ENCODE measurements at regions not wholly inside any gene's neighbourhood (a gene's known extent, or its start where the extent isn't known, plus 50 kb on each side); places are given as distances from the start of the nearest gene placed in this dataset.
"Not testable (repeated sequence)": the region's sequence is repeated elsewhere in the genome, so short reads cannot be mapped to it uniquely, and the experiment has no call there.

DNA sequence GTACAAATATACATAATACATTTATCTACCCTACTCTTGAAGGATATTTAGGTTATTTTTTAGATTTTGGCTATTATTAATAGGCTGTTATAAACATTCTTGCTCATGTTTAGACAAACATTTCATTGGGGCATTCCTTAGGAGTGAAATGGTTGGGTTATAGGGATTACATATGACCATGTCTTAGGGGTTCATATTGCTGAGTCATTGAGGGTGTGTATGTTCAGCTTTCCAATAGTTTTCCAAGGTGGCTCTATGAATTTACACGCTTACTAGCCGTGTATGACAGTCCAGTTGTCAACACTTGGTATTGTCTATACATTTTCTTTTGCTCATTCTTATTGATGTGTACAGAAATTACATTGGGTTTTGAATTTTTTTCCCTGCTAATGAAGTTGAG is 125.8 kb downstream of the OXSM start:
- H3K4me1 ChIP-seq = no peaks in the 10 kb centered on the region
- WGBS, 2 donors = 96 to 100% methylated on average over 2 of the region's 2 CpGs
- no peaks in the 10 kb centered on the region for H3K27me3 ChIP-seq
- H3K36me3 ChIP-seq = no peaks in the 10 kb centered on the region
- no peak for TF ChIP-seq POLR2A (IDR thresholded peaks at IDR 0.05)
- TF ChIP-seq, protein P1, sequence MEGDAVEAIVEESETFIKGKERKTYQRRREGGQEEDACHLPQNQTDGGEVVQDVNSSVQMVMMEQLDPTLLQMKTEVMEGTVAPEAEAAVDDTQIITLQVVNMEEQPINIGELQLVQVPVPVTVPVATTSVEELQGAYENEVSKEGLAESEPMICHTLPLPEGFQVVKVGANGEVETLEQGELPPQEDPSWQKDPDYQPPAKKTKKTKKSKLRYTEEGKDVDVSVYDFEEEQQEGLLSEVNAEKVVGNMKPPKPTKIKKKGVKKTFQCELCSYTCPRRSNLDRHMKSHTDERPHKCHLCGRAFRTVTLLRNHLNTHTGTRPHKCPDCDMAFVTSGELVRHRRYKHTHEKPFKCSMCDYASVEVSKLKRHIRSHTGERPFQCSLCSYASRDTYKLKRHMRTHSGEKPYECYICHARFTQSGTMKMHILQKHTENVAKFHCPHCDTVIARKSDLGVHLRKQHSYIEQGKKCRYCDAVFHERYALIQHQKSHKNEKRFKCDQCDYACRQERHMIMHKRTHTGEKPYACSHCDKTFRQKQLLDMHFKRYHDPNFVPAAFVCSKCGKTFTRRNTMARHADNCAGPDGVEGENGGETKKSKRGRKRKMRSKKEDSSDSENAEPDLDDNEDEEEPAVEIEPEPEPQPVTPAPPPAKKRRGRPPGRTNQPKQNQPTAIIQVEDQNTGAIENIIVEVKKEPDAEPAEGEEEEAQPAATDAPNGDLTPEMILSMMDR (IDR thresholded peaks at IDR 0.05) = no peak
- no peak overlapping the region for H3K4me3 ChIP-seq
- H3K9me3 ChIP-seq = no peaks in the 10 kb centered on the region
- no peak overlapping the region for H3K27ac ChIP-seq
- no peak for DNase-seq (ENCODE audit: low spot score in 2 of 2)

- DNase-seq (ENCODE audit: low spot score in 2 of 2) = no peak
- H3K27me3 ChIP-seq = no peaks in the 10 kb centered on the region
- H3K36me3 ChIP-seq = no peaks in the 10 kb centered on the region
- H3K4me1 ChIP-seq = no peaks in the 10 kb centered on the region
- H3K9me3 ChIP-seq = no peaks in the 10 kb centered on the region
- TF ChIP-seq, protein P1 (IDR thresholded peaks at IDR 0.05) = no peak
- TF ChIP-seq POLR2A (IDR thresholded peaks at IDR 0.05) (no peak), EP300 (IDR thresholded peaks at IDR 0.05) (no peak)
- no peak overlapping the region for H3K4me3 ChIP-seq
- H3K27ac ChIP-seq = no peak overlapping the region
- WGBS, 2 donors = 2 to 26% methylated on average over 1 of the region's 1 CpG
Observed at GRCh38 chr3:25916321-25916720, 126.4 kb downstream of the OXSM start.

- H3K9me3 ChIP-seq = peaks cover 0 to 33% (median 0%) of the 10 kb centered on the region in 4 donors
- WGBS, 2 donors = 87 to 91% methylated on average over 4 to 6 of the region's 6 CpGs
- H3K4me1 ChIP-seq; DNase-seq (ENCODE audit: low spot score in 2 of 2); H3K27ac ChIP-seq; H3K27me3 ChIP-seq; H3K36me3 ChIP-seq; H3K4me3 ChIP-seq: not testable (repeated sequence)
Observed at GRCh38 chr3:25931967-25932366, 142.1 kb downstream of the OXSM start.

- Histone ChIP-seq H3K9me3 (peaks cover 0 to 6% (median 0%) of the 10 kb centered on the region in 4 donors), H3K27me3 (no peaks in the 10 kb centered on the region), H3K4me1 (no peaks in the 10 kb centered on the region), H3K36me3 (no peaks in the 10 kb centered on the region), H3K4me3 (no peak overlapping the region), H3K27ac (no peak overlapping the region)
- TF ChIP-seq POLR2A (IDR thresholded peaks at IDR 0.05) = no peak
- WGBS, 2 donors = 48 to 58% methylated on average over 2 of the region's 2 CpGs
- DNase-seq (ENCODE audit: low spot score in 2 of 2) = no peak
Observed at GRCh38 chr3:25938566-25939325, 148.9 kb downstream of the OXSM start.

GRCh38 chr3:25940935-25941334 is 151.0 kb downstream of the OXSM start:
- H3K36me3 ChIP-seq = no peaks in the 10 kb centered on the region
- no peak for DNase-seq (ENCODE audit: low spot score in 2 of 2)
- H3K4me1 ChIP-seq = no peaks in the 10 kb centered on the region
- no peak overlapping the region for H3K27ac ChIP-seq
- no peak overlapping the region for H3K4me3 ChIP-seq
- WGBS, 2 donors = 89 to 98% methylated on average over 2 of the region's 2 CpGs
- H3K9me3 ChIP-seq = no peaks in the 10 kb centered on the region
- TF ChIP-seq POLR2A (IDR thresholded peaks at IDR 0.05) = no peak
- no peak for TF ChIP-seq EP300 (IDR thresholded peaks at IDR 0.05)
- TF ChIP-seq, protein P1 (IDR thresholded peaks at IDR 0.05) = no peak
- no peaks in the 10 kb centered on the region for H3K27me3 ChIP-seq

- 86 to 94% methylated on average over 5 of the region's 5 CpGs for WGBS, 2 donors
- no peaks in the 10 kb centered on the region for H3K27me3 ChIP-seq
- no peaks in the 10 kb centered on the region for H3K4me1 ChIP-seq
- H3K27ac ChIP-seq = no peak overlapping the region
- H3K9me3 ChIP-seq = no peaks in the 10 kb centered on the region
- no peak for TF ChIP-seq EP300 (IDR thresholded peaks at IDR 0.05)
- TF ChIP-seq POLR2A (IDR thresholded peaks at IDR 0.05) = no peak
- TF ChIP-seq, protein P1 (IDR thresholded peaks at IDR 0.05) = no peak
- no peak for DNase-seq (ENCODE audit: low spot score in 2 of 2)
- H3K36me3 ChIP-seq = no peaks in the 10 kb centered on the region
- no peak overlapping the region for H3K4me3 ChIP-seq
Observed at GRCh38 chr3:25944329-25944728, 154.4 kb downstream of the OXSM start.

Data from tibial nerve (tissue), 4 donors.